ENCODE measurements at regions not wholly inside any gene's neighbourhood (a gene's known extent, or its start where the extent isn't known, plus 50 kb on each side); places are given as distances from the start of the nearest gene placed in this dataset.

DNA sequence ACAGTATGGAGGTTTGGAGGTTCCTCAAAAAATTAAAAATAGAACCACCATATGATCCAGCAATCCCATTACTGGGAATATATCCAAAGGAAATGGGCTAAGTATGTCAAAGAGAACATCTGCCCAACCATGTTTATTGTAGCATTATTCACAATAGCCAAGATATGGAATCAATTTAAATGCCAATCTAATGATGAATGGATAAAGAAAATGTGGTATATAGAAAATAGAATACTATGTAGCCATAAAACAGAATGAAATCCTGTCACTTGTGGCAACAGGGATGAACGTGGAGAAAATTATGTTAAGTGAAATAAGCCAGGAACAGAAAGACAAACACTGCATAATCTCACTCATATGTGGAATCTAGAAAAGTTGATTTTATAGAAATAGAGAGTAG lies 201.7 kb upstream of the AJAP1 start:
- TF ChIP-seq POLR2A (IDR thresholded peaks at IDR 0.05; ENCODE audit: low read length) (no peak), GATA1 (IDR thresholded peaks at IDR 0.05; ENCODE audit: low read depth, low read length) (no peak)

Data from erythroblast (primary cell).